ENCODE measurements at regions not wholly inside any gene's neighbourhood (a gene's known extent, or its start where the extent isn't known, plus 50 kb on each side); places are given as distances from the start of the nearest gene placed in this dataset.

GRCh38 chr4:32341342-32341741, 1621.2 kb downstream of the PCDH7 start:
- H3K4me1 ChIP-seq (ENCODE audit: insufficient read depth, low read length, poor library complexity, severe bottlenecking), result no peaks in the 10 kb centered on the region
- H3K9me2 ChIP-seq (ENCODE audit: insufficient read depth, low read length), result no peaks in the 10 kb centered on the region
- no peaks in the 10 kb centered on the region for H3K9me3 ChIP-seq (ENCODE audit: low read length)
- CTCF ChIA-PET (ENCODE audit: unreplicated experiment), result no interaction called here
- H2AFZ ChIP-seq (ENCODE audit: low read length), result no peak overlapping the region
- H3K4me2 ChIP-seq (ENCODE audit: low read length), result no peak overlapping the region
- H3K4me3 ChIP-seq (ENCODE audit: low read depth, low read length, poor library complexity, severe bottlenecking), result no peak overlapping the region
- intact Hi-C loops (cut with micrococcal nuclease; ENCODE audit: unreplicated experiment), result loop anchor here (2.0 kb wide), 1 partner anchor 61 kb away; no protein-coding TSS in a partner anchor
- POLR2A ChIA-PET, result no interaction called here
- H3K27ac ChIP-seq (ENCODE audit: low read depth, low read length, poor library complexity, severe bottlenecking), result no peak overlapping the region
- no peak for TF ChIP-seq EZH2phosphoT487 (IDR thresholded peaks at IDR 0.05; ENCODE audit: borderline replicate concordance, low read depth, low read length)
- no peak for TF ChIP-seq CTCF (conservative IDR thresholded peaks at IDR 0.05; ENCODE audit: low read length)
- DNase-seq (ENCODE audit: low spot score), result no peak
- no peaks in the 10 kb centered on the region for H3K36me3 ChIP-seq (ENCODE audit: insufficient read depth, low read length)
- no peaks in the 10 kb centered on the region for H4K20me1 ChIP-seq (ENCODE audit: insufficient read depth, low read length)
- no TSS peak for BruUV-seq (replicated peaks)
- no peaks in the 10 kb centered on the region for H3K79me2 ChIP-seq (ENCODE audit: insufficient read depth, low read depth, low read length)

GRCh38 chr4:32342054-32342453, 1621.9 kb downstream of the PCDH7 start:
- Histone ChIP-seq H3K79me2 (ENCODE audit: insufficient read depth, low read depth, low read length) (no peaks in the 10 kb centered on the region), H3K9me2 (ENCODE audit: insufficient read depth, low read length) (no peaks in the 10 kb centered on the region), H3K9me3 (ENCODE audit: low read length) (no peaks in the 10 kb centered on the region), H3K4me1 (ENCODE audit: insufficient read depth, low read length, poor library complexity, severe bottlenecking) (no peaks in the 10 kb centered on the region), H3K36me3 (ENCODE audit: insufficient read depth, low read length) (no peaks in the 10 kb centered on the region), H3K27ac (ENCODE audit: low read depth, low read length, poor library complexity, severe bottlenecking) (no peak overlapping the region), H3K4me2 (ENCODE audit: low read length) (no peak overlapping the region), H3K4me3 (ENCODE audit: low read depth, low read length, poor library complexity, severe bottlenecking) (no peak overlapping the region), H4K20me1 (ENCODE audit: insufficient read depth, low read length) (no peaks in the 10 kb centered on the region), H2AFZ (ENCODE audit: low read length) (no peak overlapping the region)
- BruUV-seq (replicated peaks), result no TSS peak
- ChIA-PET POLR2A (no interaction called here), CTCF (ENCODE audit: unreplicated experiment) (no interaction called here)
- intact Hi-C loops (cut with micrococcal nuclease; ENCODE audit: unreplicated experiment), result no loop called here
- TF ChIP-seq EZH2phosphoT487 (IDR thresholded peaks at IDR 0.05; ENCODE audit: borderline replicate concordance, low read depth, low read length), result no peak
- no peak for TF ChIP-seq CTCF (conservative IDR thresholded peaks at IDR 0.05; ENCODE audit: low read length)
- no peak for DNase-seq (ENCODE audit: low spot score)

GRCh38 chr4:32349026-32349425, 1628.9 kb downstream of the PCDH7 start:
- Histone ChIP-seq H3K4me3 (ENCODE audit: low read depth, low read length, poor library complexity, severe bottlenecking) (no peak overlapping the region), H3K9me3 (ENCODE audit: low read length) (no peaks in the 10 kb centered on the region), H3K36me3 (ENCODE audit: insufficient read depth, low read length) (no peaks in the 10 kb centered on the region), H3K4me1 (ENCODE audit: insufficient read depth, low read length, poor library complexity, severe bottlenecking) (no peaks in the 10 kb centered on the region), H3K27ac (ENCODE audit: low read depth, low read length, poor library complexity, severe bottlenecking) (no peak overlapping the region), H3K9me2 (ENCODE audit: insufficient read depth, low read length) (peaks cover 5% of the 10 kb centered on the region; the same call in 1 of the 2 replicates), H3K4me2 (ENCODE audit: low read length) (no peak overlapping the region), H4K20me1 (ENCODE audit: insufficient read depth, low read length) (no peaks in the 10 kb centered on the region), H3K79me2 (ENCODE audit: insufficient read depth, low read depth, low read length) (no peaks in the 10 kb centered on the region), H2AFZ (ENCODE audit: low read length) (no peak overlapping the region)
- DNase-seq (ENCODE audit: low spot score), result no peak
- TF ChIP-seq EZH2phosphoT487 (IDR thresholded peaks at IDR 0.05; ENCODE audit: borderline replicate concordance, low read depth, low read length) (no peak), CTCF (conservative IDR thresholded peaks at IDR 0.05; ENCODE audit: low read length) (no peak)
- ChIA-PET POLR2A (no interaction called here), CTCF (ENCODE audit: unreplicated experiment) (no interaction called here)
- intact Hi-C loops (cut with micrococcal nuclease; ENCODE audit: unreplicated experiment), result no loop called here
- BruUV-seq (replicated peaks), result no TSS peak
